ENCODE measurements at regions not wholly inside any gene's neighbourhood (a gene's known extent, or its start where the extent isn't known, plus 50 kb on each side); places are given as distances from the start of the nearest gene placed in this dataset.

- no peak overlapping the region for H2AFZ ChIP-seq (ENCODE audit: low read depth, low read length)
- POLR2A ChIA-PET = no interaction called here
- CTCF ChIA-PET (ENCODE audit: low intra/inter-chr PET ratio) = no interaction called here
- 0% methylated on average over 6 of the region's 6 CpGs for WGBS (ENCODE audit: insufficient coverage, low coverage, missing lambda C conversion rate)
- FAIRE-seq (no peak), ATAC-seq (no peak), DNase-seq (ENCODE audit: extremely low read depth in 1 of 4, low spot score in 3 of 4) (no peak)
- intact Hi-C loops (cut with micrococcal nuclease) = no loop called here
- no peak overlapping the region for H3K9ac ChIP-seq (ENCODE audit: insufficient read depth in 1 of 2, low read depth in 2 of 2, low read length in 2 of 2)
- no peak overlapping the region for H3K4me3 ChIP-seq
- H3K4me2 ChIP-seq (ENCODE audit: insufficient read depth, low read length) = no peak overlapping the region
- H3K79me2 ChIP-seq (ENCODE audit: control insufficient read depth, insufficient read depth, low read length) = no peaks in the 10 kb centered on the region
- H3K9me1 ChIP-seq (ENCODE audit: control insufficient read depth, insufficient read depth, low read length) = no peaks in the 10 kb centered on the region
- H3K27me3 ChIP-seq (ENCODE audit: control insufficient read depth in 2 of 2, insufficient read depth in 2 of 2, low read length in 2 of 2) = no peaks in the 10 kb centered on the region
- H3K9me3 ChIP-seq (replicated peaks; ENCODE audit: control insufficient read depth, insufficient read depth, low read depth, low read length) = no peaks in the 10 kb centered on the region
- no peaks in the 10 kb centered on the region for H4K20me1 ChIP-seq (replicated peaks; ENCODE audit: control insufficient read depth, insufficient read depth, low read length)
- no peaks in the 10 kb centered on the region for H3K4me1 ChIP-seq (replicated peaks in 1 of 2; ENCODE audit: control insufficient read depth in 2 of 2, insufficient read depth in 2 of 2, low read length in 2 of 2)
- in situ Hi-C loops (cut with MboI) = no loop called here
- TF ChIP-seq ZFPM2 (CRISPR knock-in tag; IDR thresholded peaks at IDR 0.05) = no peak
- TF ChIP-seq NFIC (IDR thresholded peaks at IDR 0.05) = peak; percentile 82
- TF ChIP-seq NFIX (CRISPR knock-in tag; IDR thresholded peaks at IDR 0.05; ENCODE audit: low read depth) = peak; percentile 72
- no peak for TF ChIP-seq PTTG1 (tag; IDR thresholded peaks at IDR 0.05; ENCODE audit: low read depth)
- no TSS peak for BruUV-seq (replicated peaks)
- H3K27ac ChIP-seq (ENCODE audit: extremely low read depth, low read depth, low read length) = no peak overlapping the region
- H3K36me3 ChIP-seq (ENCODE audit: control insufficient read depth, insufficient read depth, low read length) = no peaks in the 10 kb centered on the region
Observed at GRCh38 chr21:18917622-18918021, 514.0 kb upstream of the TMPRSS15 start.

- no peaks in the 10 kb centered on the region for H3K27me3 ChIP-seq (ENCODE audit: control insufficient read depth in 2 of 2, insufficient read depth in 2 of 2, low read length in 2 of 2)
- H3K4me1 ChIP-seq (replicated peaks in 1 of 2; ENCODE audit: control insufficient read depth in 2 of 2, insufficient read depth in 2 of 2, low read length in 2 of 2) = no peaks in the 10 kb centered on the region
- no peak overlapping the region for H3K4me3 ChIP-seq
- no peak overlapping the region for H3K4me2 ChIP-seq (ENCODE audit: insufficient read depth, low read length)
- no peak overlapping the region for H3K9ac ChIP-seq (ENCODE audit: insufficient read depth in 1 of 2, low read depth in 2 of 2, low read length in 2 of 2)
- H2AFZ ChIP-seq (ENCODE audit: low read depth, low read length) = no peak overlapping the region
- no peaks in the 10 kb centered on the region for H3K36me3 ChIP-seq (ENCODE audit: control insufficient read depth, insufficient read depth, low read length)
- FAIRE-seq (no peak), ATAC-seq (no peak), DNase-seq (ENCODE audit: extremely low read depth in 1 of 4, low spot score in 3 of 4) (no peak)
- no peaks in the 10 kb centered on the region for H3K79me2 ChIP-seq (ENCODE audit: control insufficient read depth, insufficient read depth, low read length)
- no peaks in the 10 kb centered on the region for H3K9me1 ChIP-seq (ENCODE audit: control insufficient read depth, insufficient read depth, low read length)
- in situ Hi-C loops (cut with MboI) (no loop called here), intact Hi-C loops (cut with micrococcal nuclease) (no loop called here)
- no peak overlapping the region for H3K27ac ChIP-seq (ENCODE audit: extremely low read depth, low read depth, low read length)
- no peak for TF ChIP-seq ELF2 (CRISPR knock-in tag; IDR thresholded peaks at IDR 0.05)
- POLR2A ChIA-PET = no interaction called here
- no TSS peak for BruUV-seq (replicated peaks)
- no peaks in the 10 kb centered on the region for H3K9me3 ChIP-seq (replicated peaks; ENCODE audit: control insufficient read depth, insufficient read depth, low read depth, low read length)
- CTCF ChIA-PET (ENCODE audit: low intra/inter-chr PET ratio) = no interaction called here
- H4K20me1 ChIP-seq (replicated peaks; ENCODE audit: control insufficient read depth, insufficient read depth, low read length) = no peaks in the 10 kb centered on the region
Observed at GRCh38 chr21:18931237-18931636, 527.7 kb upstream of the TMPRSS15 start.

Data from K562 (cell line).